LHCN-M2 (cell line): ENCODE measurements at regions not wholly inside any gene's neighbourhood (a gene's known extent, or its start where the extent isn't known, plus 50 kb on each side); places are given as distances from the start of the nearest gene placed in this dataset.

Experiments
- DNase-seq: peaks from one replicate; pipeline ENCODE4 v3.0.0-alpha.2; 2012; ENCODE audit warnings: low read depth

DNA sequence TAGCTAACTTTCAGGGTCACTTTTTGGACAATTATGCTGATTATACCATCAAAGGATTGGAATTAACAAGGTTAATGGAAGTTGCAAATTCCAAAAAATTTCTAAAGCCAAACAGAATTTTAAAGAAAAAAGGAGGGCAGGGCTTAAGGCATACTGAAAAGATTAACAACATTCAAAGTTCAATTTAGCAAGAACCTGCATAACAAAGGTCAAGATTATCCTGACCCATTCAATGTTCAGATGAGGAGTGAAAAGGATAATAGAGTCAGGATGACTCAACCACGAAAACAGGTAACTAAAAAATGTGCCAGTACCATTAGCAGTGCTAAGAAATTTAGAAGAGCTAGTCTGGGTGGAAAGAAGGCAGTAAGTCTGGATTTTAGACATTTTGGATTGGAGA lies 139.8 kb upstream of the HNMT start:
- no peak for DNase-seq

DNA sequence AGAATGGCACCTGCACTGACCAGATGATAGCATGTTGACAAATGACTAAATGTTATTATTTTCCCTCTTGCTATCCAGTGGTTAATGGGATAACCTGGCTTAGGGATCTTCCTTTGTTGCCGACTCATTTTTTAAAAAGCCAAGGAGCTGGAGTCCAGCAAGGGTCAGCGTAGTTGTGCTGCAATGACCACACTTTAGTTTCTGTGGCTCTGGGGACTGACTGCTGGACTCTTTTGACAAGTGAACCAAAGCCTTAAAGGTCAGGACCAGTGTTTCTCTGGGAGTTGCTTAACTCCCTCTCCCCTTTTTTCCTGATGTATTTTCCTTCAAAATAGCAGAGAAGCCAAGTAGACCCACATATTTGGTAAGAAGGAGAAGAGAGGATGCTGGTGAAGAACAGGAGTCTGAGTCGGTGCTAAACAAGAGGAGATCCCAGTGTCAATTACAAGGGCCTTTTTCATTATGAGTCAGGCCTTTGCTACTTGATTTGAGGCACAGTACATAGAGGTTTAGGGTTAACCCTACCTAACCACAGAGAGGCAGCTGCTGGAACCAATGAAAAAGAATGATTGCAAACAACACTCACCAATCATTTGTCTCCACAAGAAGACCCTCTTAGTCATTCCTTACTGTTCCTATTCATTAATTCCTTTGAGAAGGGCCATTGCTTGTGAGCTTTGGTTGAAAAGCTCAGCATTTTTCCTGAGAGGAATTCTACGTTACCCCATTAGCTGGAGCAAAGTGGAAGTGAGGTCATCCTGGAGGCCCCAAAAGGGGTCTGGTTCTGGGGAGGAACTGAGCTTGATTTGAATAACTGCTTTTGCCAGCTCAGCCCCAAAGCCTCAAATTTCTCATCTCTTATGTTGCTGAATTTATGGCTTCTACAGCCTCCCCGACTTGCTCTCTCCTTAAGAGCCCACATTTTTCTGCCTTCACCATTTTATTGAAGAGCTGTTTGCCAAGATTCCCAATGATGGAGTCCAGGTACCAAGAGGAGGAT lies 137.6 kb upstream of the HNMT start:
- peak; percentile 17 for DNase-seq

DNA sequence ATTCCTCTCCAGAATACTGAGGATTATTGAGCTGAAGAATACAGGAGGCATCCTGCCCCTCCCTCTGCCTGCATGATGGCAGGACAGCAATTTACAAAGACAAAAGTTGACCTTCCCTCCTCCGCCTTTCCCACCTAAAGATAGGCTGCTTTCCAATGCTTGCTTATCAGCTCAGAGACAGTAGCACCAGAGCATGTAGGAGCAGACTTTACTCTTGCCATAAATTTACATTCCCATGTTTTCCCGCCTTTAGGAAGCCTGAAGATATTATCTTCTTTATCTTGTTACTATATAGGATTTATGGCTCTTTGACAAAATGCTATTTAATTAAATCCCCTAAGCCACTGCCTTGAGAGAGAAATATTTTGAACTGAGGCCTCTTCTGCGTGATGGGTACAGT lies 135.6 kb upstream of the HNMT start:
- DNase-seq, result no peak

DNA sequence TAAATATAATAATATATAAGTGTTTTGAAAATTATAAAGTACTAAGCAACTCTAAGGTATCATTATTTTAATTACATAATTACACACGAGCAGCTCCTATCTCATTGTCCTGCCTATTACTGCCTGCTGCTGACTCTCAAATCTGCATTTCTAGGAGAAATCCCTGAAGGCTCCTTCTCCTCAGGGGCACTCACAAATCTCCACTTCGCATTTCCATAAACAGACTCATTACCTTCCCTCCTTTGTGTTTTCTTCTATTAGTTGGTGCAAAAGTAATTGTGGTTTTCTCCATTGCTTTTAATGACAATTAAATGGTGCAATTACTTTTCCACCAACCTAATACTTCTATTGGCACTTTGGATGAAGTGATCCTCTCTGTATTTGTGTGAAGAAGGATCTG lies 135.0 kb upstream of the HNMT start:
- no peak for DNase-seq

DNA sequence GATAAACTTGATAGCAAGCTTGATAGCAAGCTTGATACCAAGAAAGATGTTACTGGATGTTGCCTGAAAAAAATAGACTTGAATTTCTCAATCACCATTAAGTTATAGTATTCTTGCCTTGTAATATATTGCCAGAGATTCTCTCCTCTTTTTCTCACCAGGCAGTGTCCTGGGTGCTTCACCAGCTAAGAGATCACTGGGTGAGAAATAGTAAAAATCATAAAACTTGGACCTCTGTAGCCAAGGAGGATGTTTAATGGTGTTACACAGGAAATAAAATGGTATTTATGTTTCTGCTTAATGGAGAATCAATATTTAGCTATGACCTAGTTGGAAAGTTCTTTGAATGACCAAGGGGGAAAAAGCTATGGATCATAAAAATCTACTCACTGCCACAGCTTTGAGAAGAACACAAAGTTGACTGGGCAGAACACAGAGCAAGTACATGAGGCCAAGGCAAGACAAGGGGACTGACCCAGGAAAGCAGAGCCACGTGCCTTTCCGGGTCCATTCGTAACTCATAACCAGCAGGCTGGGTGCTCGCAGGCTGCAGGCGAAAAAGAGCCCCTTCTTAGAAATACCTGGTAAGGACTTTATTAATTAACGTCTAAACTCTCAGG lies 129.4 kb upstream of the HNMT start:
- no peak for DNase-seq

DNA sequence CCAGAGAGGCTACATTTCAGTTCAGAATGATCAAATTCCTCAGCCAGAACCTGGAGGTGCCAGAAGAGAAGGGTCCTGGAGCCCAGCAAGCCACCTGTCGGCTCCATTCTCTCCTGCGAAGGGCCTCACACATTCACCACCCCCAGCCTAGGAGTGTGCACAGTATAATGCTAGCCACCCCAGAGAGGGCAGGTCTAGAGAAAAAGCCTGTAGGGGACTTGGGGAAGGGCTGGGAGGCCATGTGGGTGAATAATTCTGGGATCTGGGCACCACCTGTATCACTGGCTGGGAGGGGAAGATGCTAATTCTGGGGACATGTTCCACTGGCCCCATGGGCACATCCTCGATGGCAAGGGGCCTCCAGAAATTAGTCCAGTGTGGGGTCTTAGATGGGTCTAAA lies 127.6 kb upstream of the HNMT start:
- DNase-seq, result no peak

DNA sequence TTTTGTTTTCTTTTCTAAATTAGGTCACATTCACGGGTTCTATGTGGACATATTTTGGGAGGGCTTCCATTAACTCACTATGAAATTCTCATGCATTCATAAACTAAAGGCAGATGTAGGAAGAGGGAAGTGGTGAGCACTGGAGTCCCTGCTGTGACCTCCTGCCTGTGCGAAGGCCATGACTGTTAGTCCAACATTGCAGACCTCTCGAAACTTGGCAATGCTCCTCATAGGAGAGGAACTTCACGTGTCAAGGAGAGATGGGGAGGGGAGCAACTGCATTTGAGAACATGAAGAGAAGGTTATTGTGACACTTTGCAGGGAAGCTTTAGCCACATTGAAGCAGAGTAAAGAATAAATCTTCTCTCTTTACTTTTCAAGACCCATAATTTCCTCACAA lies 126.4 kb upstream of the HNMT start:
- DNase-seq, result no peak

DNA sequence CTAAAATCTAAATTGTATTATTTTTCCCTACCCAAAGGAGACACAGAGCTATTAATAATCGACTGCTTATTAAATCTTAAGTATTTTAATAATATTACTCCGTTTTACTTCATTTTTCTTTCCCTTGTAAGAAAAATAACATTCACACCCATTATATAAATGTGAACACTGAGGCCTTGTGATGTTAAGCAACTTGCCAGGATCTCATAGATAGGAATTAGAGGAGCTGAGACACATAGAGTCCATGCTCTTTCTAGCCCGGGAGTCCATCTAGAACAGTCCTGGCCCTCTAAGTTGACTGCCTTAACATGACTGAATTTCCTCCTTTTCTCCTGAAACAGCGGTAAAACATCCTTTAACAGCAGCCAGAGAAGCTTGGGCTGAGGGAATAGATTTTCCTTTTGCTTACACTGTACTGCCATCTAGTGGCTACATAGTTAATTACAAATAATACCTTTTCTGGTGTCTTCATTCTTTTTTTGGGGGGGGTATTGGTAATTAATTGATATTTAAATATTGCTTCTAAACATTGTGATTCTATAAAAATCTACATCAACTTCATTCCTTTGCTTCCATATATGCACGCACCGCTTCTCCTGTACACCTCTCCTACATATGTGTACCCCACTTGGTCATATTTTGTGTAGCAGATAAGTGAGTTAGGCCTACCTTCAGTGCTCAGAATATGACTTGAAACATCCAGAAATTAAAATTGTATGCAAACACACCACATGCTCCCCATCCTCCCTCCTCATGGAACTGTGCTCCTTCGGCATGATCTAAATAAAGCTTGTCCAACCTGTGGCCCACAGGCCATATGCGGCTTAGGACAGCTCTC lies 125.8 kb upstream of the HNMT start:
- DNase-seq, result peak; percentile 43

DNA sequence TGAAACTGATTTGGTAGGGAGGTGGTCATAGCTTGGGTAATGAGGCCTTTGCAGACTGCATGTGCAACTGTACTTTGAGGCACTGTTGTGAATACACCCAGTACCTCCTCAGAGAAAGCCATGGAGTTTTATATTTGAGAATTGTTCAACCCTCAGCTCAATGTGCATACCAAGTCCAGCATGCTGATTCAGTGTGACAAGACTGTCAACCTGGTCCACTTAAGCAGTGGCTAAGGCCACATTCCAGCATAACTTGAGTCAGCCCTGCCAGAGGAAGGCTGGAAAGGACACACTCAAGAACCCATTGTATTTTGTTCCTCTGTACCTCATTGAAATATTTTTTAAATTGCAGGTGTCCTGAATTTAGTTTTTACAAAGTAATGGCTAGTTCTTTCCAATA lies 121.8 kb upstream of the HNMT start:
- DNase-seq, result no peak

DNA sequence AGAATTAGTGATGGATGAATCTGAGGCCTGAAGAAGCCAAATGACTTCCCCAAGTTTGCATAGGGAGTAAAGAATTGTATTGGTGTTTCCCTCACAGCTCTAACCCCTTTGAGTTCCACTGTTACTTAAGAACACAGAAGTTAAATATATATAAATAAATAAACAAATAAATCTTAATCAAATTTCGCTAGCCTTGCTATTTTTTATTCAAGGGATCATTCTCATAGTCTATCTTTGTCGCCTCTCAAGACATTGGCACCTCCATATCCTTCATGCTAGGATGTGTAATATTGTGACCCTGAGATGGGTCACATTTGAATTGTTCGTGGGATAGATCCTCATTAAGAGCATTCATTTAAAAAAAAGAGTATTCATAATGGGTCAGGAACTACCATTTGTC lies 121.3 kb upstream of the HNMT start:
- DNase-seq, result no peak

DNA sequence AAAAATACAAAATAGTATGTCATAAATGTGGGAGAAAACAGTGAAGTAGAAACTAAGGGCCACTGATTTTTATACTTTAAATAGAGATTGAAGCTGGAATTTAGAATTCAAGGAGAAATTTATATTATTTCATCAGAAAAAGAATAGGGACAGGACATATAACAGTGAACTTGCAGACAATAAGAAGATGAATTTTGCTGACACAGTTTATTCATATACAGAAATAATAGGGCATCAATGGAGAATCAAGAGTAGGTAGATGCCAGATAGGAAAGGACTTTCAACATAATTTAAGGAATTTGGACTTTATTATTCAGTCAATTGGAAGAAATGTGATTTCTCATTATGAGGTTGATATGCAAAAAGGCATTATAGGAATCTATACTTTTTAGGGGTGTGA lies 118.9 kb upstream of the HNMT start:
- no peak for DNase-seq

DNA sequence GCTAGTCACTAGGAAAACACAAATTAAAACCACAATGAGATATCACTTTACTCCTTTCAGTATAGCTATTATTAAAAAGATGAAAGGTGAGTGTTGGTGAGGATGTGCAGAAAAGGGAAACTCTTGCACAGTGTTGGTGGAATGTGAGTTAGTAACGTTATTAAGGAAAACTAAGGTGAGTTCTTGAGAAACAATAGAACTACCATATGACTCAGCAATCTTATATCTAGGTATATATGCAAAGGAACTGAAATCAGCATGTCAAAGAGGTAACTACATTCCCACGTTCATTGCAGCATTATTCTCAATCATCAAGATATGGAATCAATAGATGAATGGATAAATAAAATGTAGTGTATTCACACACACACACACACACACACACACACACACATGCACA lies 117.3 kb upstream of the HNMT start:
- DNase-seq, result no peak

DNA sequence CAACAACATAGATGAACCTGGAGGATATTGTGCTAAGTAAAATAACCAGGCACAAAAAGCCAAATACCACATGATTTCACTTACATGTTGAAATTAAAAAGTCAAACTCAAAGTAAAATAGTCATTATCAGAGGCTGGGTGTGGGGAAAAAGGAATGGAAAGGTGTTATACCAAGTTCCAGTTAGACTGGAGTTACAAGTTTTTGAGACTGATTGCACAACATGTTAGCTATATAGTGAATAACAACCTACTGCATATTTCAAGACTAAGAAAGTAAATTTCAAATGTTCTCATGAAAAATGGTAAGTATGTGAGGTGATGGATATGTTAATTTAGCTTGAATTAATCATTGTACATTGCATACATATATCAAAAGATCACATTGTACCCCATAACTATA lies 116.8 kb upstream of the HNMT start:
- no peak for DNase-seq

DNA sequence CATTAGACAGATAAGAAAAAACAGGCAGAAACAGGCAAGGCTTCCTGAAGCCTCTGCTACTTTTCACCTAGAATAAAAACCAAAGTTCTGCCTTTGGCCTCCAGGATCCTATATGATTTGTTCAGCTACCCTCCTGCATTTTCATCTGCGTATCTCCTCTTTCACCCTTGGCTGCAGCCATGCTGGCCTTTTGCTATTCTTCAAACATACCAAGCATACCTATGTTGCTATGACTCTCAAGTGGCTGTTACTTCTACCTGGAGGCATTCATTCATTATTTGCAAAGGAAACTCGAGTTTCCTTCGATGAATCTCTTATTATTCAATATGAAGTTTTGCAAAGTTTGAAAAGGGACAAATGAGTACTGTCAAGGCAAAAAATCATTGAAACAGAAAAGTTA lies 106.4 kb upstream of the HNMT start:
- no peak for DNase-seq

DNA sequence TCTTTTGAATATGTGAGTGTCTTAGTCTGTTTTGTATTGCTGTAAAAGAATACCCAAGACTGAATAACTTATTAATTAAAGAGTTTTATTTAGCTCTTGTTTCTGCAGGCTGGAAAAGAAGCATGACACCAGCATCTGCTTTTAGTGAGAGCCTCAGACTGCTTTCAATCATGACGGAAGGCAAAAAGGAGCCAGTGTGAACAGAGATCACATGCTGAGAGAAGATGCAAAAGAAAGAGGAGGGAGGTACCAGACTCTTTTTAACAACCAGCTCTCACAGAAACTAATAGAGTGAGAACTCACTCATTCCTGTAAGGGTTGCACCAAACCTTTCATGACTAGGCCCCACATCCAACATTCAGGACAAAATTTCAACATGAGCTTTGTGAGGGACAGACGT lies 101.6 kb upstream of the HNMT start:
- no peak for DNase-seq

DNA sequence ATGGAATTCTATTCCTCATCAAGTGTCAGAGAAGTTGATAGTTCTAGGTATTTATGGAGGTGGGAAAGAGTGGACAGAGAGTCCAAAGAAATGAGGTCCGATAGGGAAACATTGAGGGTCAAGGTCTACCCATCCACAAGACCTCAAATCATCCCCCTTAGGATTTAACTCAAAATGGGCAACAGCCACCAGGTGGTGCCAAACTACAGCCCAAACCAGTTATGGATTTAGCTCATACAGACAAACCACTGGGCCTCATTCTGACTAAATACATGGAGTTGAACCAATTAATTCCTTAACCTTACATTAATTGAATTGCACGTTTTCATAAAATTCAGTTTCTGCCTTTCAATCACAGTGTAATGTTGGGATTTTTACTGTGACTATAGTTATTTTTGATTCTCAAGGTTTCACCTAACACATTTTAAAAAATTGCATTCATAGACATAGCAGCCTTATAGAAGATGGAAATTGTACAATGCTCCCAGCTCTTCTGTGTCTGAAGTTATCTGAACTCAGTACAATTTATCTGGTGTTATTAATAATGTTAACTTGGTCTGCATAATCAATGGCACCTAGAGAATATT lies 98.2 kb upstream of the HNMT start:
- peak; percentile 39 for DNase-seq

DNA sequence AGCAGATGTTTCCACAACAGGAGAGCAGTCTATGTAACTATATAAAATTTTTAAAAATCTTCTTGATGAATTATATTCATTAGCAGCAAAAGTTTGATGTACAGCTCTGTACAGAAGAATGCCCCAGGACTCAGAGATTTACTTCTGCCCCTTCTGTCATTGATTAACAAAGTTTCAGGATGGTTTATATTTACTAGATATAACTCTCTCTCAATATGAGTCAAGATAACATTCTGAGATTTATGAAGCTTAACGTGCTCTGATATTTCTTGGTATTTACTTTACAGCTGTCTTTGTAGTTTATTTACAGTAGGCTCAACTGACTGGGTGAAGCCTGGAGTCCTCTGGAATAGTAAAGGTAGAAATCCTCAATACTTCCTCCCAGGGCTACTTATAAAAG lies 93.6 kb upstream of the HNMT start:
- no peak for DNase-seq

DNA sequence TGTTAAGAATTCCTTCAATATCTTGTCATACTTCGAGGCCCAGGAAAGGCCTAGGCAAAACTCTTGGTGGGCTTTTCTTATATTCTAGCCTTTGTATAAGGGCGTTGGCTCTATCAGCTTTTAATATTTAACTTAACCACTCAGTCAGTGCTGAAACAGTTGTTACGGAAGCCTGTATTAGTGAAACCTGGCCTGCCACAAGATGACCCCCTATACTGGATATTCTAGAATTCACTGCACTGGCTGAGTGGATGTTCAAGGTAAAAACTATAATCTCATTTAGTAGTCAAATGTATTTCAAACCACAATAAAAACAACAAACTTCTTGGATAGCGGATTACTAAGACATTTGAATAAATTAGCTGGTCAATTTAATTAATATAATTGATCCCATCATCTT lies 91.7 kb upstream of the HNMT start:
- DNase-seq, result no peak

DNA sequence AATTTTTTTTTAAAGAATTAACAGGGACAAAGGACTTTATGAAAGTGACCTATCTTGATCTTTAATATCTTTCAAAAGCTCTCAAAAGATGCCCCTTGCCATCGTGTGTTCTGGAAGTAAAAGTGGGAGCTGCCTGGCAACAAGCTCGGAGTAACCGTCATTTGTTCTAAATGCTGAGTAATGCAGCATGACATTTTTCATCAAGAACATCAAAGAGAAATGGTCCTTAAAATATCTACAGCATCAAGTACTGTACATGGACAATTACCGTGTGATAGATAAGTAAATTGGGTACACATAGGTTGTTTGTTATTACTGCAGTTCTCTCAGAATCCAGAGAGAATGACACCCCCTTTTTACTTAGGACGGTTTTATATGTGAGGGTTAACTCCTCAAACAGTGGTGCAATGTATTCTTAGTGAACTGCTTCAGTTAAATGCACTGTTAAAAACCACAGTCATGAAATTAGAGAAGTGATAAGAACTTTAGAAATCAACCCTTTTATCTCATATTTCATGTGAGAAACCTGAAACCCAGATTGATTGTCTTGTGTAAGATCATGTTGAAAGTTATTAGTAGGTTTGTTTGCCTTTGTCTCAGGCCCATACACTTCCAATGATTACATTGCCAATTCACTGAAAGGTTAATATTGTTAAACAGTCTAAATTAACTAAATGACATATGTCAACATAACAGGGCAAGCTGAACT lies 90.6 kb upstream of the HNMT start:
- DNase-seq, result no peak

DNA sequence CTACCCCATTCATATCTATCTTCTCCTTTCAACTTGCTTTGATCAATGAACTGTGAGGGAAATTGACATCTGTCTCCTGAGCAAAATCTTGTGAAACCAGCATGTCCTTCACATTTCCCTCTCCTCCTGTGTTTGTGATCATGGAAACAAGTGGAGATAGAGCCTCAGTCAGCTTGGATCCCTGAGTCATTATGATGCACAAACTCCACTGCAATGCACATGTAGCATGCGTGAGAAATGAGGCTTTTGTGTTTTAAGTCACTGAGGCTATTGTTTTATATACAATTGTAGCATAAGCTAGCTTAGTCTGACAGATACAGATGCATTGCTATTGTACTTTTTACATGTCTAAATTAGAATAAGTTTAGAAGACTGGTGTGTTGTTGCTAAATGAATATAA lies 85.2 kb upstream of the HNMT start:
- no peak for DNase-seq

DNA sequence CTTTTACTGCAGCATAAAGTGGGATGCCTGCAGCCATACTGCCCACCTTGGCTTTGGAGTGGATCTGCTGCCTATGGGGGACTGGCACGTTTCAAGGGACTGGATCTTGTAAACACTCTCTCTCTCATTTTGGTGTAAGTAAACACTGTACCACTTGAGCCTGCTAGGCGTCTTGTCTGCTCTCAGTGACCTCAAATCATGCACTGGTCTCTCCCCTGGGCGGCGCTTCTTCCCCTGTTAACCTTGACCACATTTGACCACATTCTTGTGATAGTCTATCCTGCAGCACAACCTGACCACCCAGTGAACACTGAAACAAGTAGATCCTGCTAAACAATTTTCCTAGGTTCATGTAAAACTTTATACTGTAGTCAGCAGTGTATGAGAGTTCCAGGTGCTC lies 82.6 kb upstream of the HNMT start:
- DNase-seq, result no peak
